Spleen (tissue), 11 donors: ENCODE measurements at regions not wholly inside any gene's neighbourhood (a gene's known extent, or its start where the extent isn't known, plus 50 kb on each side); places are given as distances from the start of the nearest gene placed in this dataset.

Experiments used
- DNase-seq: peaks from one replicate; pipeline ENCODE4 v3.0.0-alpha.2; 2020
- H3K27ac ChIP-seq, 8 donors: fragments of 200-600 bp; sonication (generic) in 7 of 8; 1 replicate in 4 of 8; 2 replicates in 4 of 8; pipeline versions ENCODE4 v1.5.0 to v1.8.0; 2016 to 2021; ENCODE audit warnings: inconsistent platforms in 4 of 8, mild to moderate bottlenecking in 4 of 8, moderate library complexity in 1 of 8
- H3K27me3 ChIP-seq, 7 donors: fragments of 200-600 bp; sonication (generic) in 6 of 7; replicated peaks in 1 of 7; 1 replicate in 4 of 7; 2 replicates in 3 of 7; pipeline versions ENCODE4 v1.5.0 to v1.8.0; 2016 to 2021; ENCODE audit warnings: inconsistent platforms in 3 of 7, mild to moderate bottlenecking in 1 of 7
- H3K36me3 ChIP-seq, 6 donors: fragments of 200-600 bp; sonication (generic) in 5 of 6; 1 replicate in 4 of 6; 2 replicates in 2 of 6; pipeline versions ENCODE4 v1.5.0 to v1.8.0; 2016 to 2021; ENCODE audit warnings: inconsistent platforms in 2 of 6
- H3K4me1 ChIP-seq, 6 donors: fragments of 200-600 bp; sonication (generic) in 5 of 6; 1 replicate in 3 of 6; 2 replicates in 3 of 6; pipeline versions ENCODE4 v1.5.0 to v1.8.0; 2016 to 2021; ENCODE audit warnings: inconsistent platforms in 3 of 6
- H3K4me3 ChIP-seq, 8 donors: fragments of 200-600 bp; sonication (generic) in 7 of 8; 1 replicate in 4 of 8; 2 replicates in 4 of 8; pipeline versions ENCODE4 v1.5.0 to v1.8.0; 2016 to 2021; ENCODE audit warnings: inconsistent platforms in 4 of 8, mild to moderate bottlenecking in 4 of 8, moderate library complexity in 2 of 8
- H3K9me3 ChIP-seq, 8 donors: fragments of 200-600 bp; sonication (generic) in 7 of 8; 1 replicate in 4 of 8; 2 replicates in 4 of 8; pipeline versions ENCODE4 v1.5.0 to v1.8.0; 2016 to 2021; ENCODE audit warnings: inconsistent platforms in 4 of 8
- POLR2A ChIP-seq, 3 donors: fragments of 450-650 bp; IDR thresholded peaks; one replicate each; pipeline ENCODE4 v1.5.1; 2017; ENCODE audit warnings: antibody characterized with exemption in 3 of 3, mild to moderate bottlenecking in 1 of 3
- POLR2AphosphoS5 ChIP-seq, 3 donors: sonication (generic); formaldehyde crosslinking; IDR thresholded peaks; one replicate each; pipeline ENCODE4 v1.5.1; 2017; ENCODE audit warnings: antibody characterized with exemption in 3 of 3
- WGBS, 5 donors: extraction: QIAGEN DNeasy Blood & Tissue Kit in 3 of 5; methylation state at CpG; one replicate each; pipeline versions ENCODE4 v1.1.5 to v1.1.7; 2013 to 2018; 5-methylcytosine and 5-hydroxymethylcytosine counted together
- intact Hi-C: fragments of 100-400 bp; cut with DNase I; formaldehyde crosslinking; loops from one replicate; pipeline ENCODE4 v1.15.0; 2023; ENCODE audit warnings: low total_unique reads
- TF ChIP-seq, protein P1 (sequence below), 11 experiments: fragments of 200-600 bp in 7 of 11; fragments of 450-650 bp in 4 of 11; sonication (generic) in 4 of 11; IDR thresholded peaks in 8 of 11; conservative IDR thresholded peaks in 3 of 11; 1 replicate in 7 of 11; 2 replicates in 4 of 11; pipeline versions ENCODE4 v1.4.0 to v1.8.0; 2016 to 2021; ENCODE audit warnings: antibody characterized with exemption in 11 of 11, inconsistent platforms in 4 of 11, mild to moderate bottlenecking in 1 of 11
- donor health status: healthy with polysubstance abuse.
- donor health status: DM: no; HTN: no; CAD: no; lungs with moderate emphysema.
- donor health status: DM: no; HTN: no; CAD: no.
- donor health status: Bipolar disorder and iron deficiency.
- donor health status: healthy.
- donor health status: DM: no; HTN: no; CAD: no.
- donor health status: DM: yes; HTN: yes; CAD: no.

DNA sequence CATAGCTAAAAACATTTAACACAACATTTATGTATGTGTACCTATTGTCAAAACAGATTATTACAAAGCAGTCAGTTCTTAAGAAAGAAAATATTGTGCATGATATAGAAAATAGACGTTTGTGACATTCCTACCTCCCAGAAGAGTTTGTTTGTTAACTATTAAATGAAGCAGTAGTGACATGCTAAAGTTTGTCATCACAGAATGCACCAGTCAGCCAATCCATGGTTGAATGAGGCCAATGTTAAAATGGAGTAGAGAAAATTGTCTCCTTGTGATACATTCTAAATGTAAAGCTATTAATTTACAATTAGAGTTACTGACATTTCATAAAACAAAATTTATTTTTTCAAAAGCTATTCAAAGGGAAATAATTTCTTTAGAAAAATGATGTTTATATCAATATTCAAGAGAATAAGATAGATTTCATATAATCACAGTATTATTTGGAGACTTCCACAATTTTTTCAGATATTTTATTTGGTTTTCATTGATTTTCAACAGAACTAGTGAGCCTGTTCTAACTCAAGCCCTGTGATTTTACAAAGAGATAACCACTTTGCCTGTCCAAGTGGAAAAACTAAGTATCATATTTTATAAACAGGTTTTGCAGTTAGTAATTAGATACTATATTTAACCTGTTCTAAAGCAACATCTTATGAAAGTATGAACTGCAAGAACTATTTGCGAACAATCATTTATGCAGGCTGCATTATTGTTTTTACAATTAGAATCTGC lies 176.8 kb downstream of the ISL1 start:
- H3K27ac ChIP-seq: no peak overlapping the region
- no peak for TF ChIP-seq POLR2A (IDR thresholded peaks at IDR 0.05)
- no peaks in the 10 kb centered on the region for H3K9me3 ChIP-seq
- no peaks in the 10 kb centered on the region for H3K4me1 ChIP-seq
- no peaks in the 10 kb centered on the region for H3K27me3 ChIP-seq
- 58 to 73% (median 63%) methylated on average over 2 of the region's 2 CpGs for WGBS, 5 donors
- no peak overlapping the region for H3K4me3 ChIP-seq
- DNase-seq: no peak
- intact Hi-C loops: no loop called here
- no peaks in the 10 kb centered on the region for H3K36me3 ChIP-seq

DNA sequence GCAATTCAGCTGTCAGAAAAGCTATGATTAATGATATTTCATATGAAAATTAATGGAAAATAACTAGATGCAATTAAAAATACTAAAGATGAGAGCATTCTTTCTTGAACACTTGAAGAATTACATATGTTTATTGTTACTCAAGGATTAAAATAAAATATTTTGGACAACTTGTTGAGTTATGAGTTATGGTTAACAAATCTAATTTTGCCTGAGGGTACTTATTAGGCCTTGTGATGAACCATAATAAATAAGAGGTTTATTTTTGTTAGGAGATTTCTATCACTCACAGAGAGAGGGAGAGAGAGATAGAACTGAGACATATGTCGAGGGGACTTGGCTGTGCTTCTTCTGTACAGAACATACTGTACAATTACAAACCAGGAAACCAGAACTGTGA lies 183.7 kb downstream of the ISL1 start:
- intact Hi-C loops: no loop called here
- no peak overlapping the region for H3K27ac ChIP-seq
- H3K36me3 ChIP-seq: no peaks in the 10 kb centered on the region
- no peaks in the 10 kb centered on the region for H3K4me1 ChIP-seq
- no peaks in the 10 kb centered on the region for H3K9me3 ChIP-seq
- no peaks in the 10 kb centered on the region for H3K27me3 ChIP-seq
- DNase-seq: no peak
- H3K4me3 ChIP-seq: no peak overlapping the region
- 47 to 65% (median 56%) methylated on average over 1 of the region's 1 CpG for WGBS, 5 donors
- TF ChIP-seq POLR2A (IDR thresholded peaks at IDR 0.05) (no peak), POLR2AphosphoS5 (IDR thresholded peaks at IDR 0.05) (no peak)
- TF ChIP-seq, protein P1, sequence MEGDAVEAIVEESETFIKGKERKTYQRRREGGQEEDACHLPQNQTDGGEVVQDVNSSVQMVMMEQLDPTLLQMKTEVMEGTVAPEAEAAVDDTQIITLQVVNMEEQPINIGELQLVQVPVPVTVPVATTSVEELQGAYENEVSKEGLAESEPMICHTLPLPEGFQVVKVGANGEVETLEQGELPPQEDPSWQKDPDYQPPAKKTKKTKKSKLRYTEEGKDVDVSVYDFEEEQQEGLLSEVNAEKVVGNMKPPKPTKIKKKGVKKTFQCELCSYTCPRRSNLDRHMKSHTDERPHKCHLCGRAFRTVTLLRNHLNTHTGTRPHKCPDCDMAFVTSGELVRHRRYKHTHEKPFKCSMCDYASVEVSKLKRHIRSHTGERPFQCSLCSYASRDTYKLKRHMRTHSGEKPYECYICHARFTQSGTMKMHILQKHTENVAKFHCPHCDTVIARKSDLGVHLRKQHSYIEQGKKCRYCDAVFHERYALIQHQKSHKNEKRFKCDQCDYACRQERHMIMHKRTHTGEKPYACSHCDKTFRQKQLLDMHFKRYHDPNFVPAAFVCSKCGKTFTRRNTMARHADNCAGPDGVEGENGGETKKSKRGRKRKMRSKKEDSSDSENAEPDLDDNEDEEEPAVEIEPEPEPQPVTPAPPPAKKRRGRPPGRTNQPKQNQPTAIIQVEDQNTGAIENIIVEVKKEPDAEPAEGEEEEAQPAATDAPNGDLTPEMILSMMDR (IDR thresholded peaks at IDR 0.05 in 8 of 11, conservative IDR thresholded peaks at IDR 0.05 in 3 of 11): no peak

DNA sequence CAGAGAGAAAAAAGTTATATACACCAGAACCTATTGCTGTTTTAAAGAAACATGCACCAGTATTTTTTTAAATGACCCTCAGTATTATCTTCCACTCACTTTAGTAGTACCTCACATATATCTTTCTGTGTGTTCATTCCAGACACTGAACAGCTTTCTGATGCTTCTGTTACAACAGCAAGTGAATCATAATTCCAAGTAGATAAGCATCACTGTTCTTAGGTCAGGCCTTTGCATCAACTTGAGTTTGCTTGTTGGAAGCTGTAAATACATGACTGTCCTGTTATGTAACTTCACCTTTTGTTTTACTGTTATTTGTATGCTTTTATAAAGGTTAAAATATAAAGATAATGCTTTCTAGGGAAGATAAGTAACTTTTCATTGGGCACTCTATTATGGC lies 184.4 kb downstream of the ISL1 start:
- Histone ChIP-seq H3K4me1 (no peaks in the 10 kb centered on the region), H3K9me3 (no peaks in the 10 kb centered on the region), H3K36me3 (no peaks in the 10 kb centered on the region), H3K27me3 (no peaks in the 10 kb centered on the region), H3K27ac (no peak overlapping the region), H3K4me3 (no peak overlapping the region)
- TF ChIP-seq POLR2A (IDR thresholded peaks at IDR 0.05) (no peak), POLR2AphosphoS5 (IDR thresholded peaks at IDR 0.05) (no peak)
- TF ChIP-seq, protein P1 (IDR thresholded peaks at IDR 0.05 in 8 of 11, conservative IDR thresholded peaks at IDR 0.05 in 3 of 11): no peak
- no peak for DNase-seq
- intact Hi-C loops: no loop called here

DNA sequence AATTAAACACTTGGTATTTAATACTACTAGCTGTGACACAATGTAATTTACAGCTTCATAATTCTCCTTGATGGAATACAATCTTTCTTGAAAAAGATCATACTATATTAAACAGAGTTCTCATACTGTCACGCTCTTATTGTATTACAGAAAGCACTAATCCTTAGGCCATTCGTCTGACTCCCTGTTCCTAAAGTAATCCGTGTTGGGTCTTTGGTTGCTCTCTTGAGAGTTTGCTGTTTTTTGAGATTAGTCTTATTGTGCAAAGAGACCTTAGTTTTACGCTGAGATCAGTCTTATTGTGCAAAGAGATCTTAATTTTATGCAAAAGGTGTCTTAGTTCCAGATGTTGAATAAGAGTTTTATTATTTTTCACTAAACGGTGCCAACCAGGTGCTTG lies 190.6 kb downstream of the ISL1 start:
- no peak overlapping the region for H3K4me3 ChIP-seq
- H3K4me1 ChIP-seq: no peaks in the 10 kb centered on the region
- no peak for DNase-seq
- no peak overlapping the region for H3K27ac ChIP-seq
- 53 to 63% (median 59%) methylated on average over 5 of the region's 5 CpGs for WGBS, 5 donors
- H3K9me3 ChIP-seq: peaks cover 0 to 19% (median 4%) of the 10 kb centered on the region in 8 donors
- intact Hi-C loops: no loop called here
- no peaks in the 10 kb centered on the region for H3K36me3 ChIP-seq
- no peaks in the 10 kb centered on the region for H3K27me3 ChIP-seq
- TF ChIP-seq POLR2A (IDR thresholded peaks at IDR 0.05) (no peak), POLR2AphosphoS5 (IDR thresholded peaks at IDR 0.05) (no peak)
- TF ChIP-seq, protein P1 (IDR thresholded peaks at IDR 0.05 in 8 of 11, conservative IDR thresholded peaks at IDR 0.05 in 3 of 11): no peak
